ENCODE measurements at regions not wholly inside any gene's neighbourhood (a gene's known extent, or its start where the extent isn't known, plus 50 kb on each side); places are given as distances from the start of the nearest gene placed in this dataset.

GRCh38 chr22:22986008-22986407 lies 84.3 kb upstream of the GNAZ start:
- TF ChIP-seq, protein P1, sequence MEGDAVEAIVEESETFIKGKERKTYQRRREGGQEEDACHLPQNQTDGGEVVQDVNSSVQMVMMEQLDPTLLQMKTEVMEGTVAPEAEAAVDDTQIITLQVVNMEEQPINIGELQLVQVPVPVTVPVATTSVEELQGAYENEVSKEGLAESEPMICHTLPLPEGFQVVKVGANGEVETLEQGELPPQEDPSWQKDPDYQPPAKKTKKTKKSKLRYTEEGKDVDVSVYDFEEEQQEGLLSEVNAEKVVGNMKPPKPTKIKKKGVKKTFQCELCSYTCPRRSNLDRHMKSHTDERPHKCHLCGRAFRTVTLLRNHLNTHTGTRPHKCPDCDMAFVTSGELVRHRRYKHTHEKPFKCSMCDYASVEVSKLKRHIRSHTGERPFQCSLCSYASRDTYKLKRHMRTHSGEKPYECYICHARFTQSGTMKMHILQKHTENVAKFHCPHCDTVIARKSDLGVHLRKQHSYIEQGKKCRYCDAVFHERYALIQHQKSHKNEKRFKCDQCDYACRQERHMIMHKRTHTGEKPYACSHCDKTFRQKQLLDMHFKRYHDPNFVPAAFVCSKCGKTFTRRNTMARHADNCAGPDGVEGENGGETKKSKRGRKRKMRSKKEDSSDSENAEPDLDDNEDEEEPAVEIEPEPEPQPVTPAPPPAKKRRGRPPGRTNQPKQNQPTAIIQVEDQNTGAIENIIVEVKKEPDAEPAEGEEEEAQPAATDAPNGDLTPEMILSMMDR (IDR thresholded peaks at IDR 0.05) = no peak
- TF ChIP-seq POLR2A (IDR thresholded peaks at IDR 0.05) = no peak
- TF ChIP-seq POLR2AphosphoS5 (IDR thresholded peaks at IDR 0.05) = no peak

Measured in breast epithelium (tissue), 3 donors.